KMS-11 (cell line): ENCODE measurements at regions not wholly inside any gene's neighbourhood (a gene's known extent, or its start where the extent isn't known, plus 50 kb on each side); places are given as distances from the start of the nearest gene placed in this dataset.

Experiments used
- H2AFZ ChIP-seq: fragments of 200-600 bp; sonication (generic); 2 replicates; pipeline ENCODE4 v1.6.1; 2016; ENCODE audit warnings: antibody characterized with exemption, mixed run types, low read depth
- H3K27ac ChIP-seq: fragments of 200-600 bp; sonication (generic); 2 replicates; pipeline ENCODE4 v1.6.1; 2016; ENCODE audit warnings: mild to moderate bottlenecking, mixed run types
- H3K27me3 ChIP-seq: fragments of 200-600 bp; sonication (generic); 2 replicates; pipeline ENCODE4 v1.6.1; 2017; ENCODE audit warnings: mild to moderate bottlenecking, low read depth, mixed run types, moderate library complexity; ENCODE audit not compliant: insufficient read depth
- H3K36me3 ChIP-seq: fragments of 200-600 bp; sonication (generic); 2 replicates; pipeline ENCODE4 v1.6.1; 2017; ENCODE audit warnings: mild to moderate bottlenecking, mixed run types; ENCODE audit not compliant: insufficient read depth
- H3K4me1 ChIP-seq: fragments of 200-600 bp; sonication (generic); 2 replicates; pipeline ENCODE4 v1.6.1; 2016; ENCODE audit warnings: mild to moderate bottlenecking, low read depth, mixed run types; ENCODE audit not compliant: poor library complexity, severe bottlenecking
- H3K4me2 ChIP-seq: fragments of 200-600 bp; sonication (generic); 2 replicates; pipeline ENCODE4 v1.7.0; 2016; ENCODE audit warnings: mild to moderate bottlenecking, mixed run types
- H3K4me3 ChIP-seq: fragments of 200-600 bp; sonication (generic); IDR thresholded peaks from 2 replicates; pipeline ENCODE4 v1.6.1; 2017; ENCODE audit warnings: low read depth, low read length, mixed read lengths; ENCODE audit not compliant: insufficient read depth
- H3K79me2 ChIP-seq: fragments of 200-600 bp; sonication (generic); 2 replicates; pipeline ENCODE4 v1.6.1; 2016; ENCODE audit warnings: low read depth, mixed run types; ENCODE audit not compliant: insufficient read depth
- H3K9ac ChIP-seq: fragments of 200-600 bp; sonication (generic); 2 replicates; pipeline ENCODE4 v1.6.1; 2016; ENCODE audit warnings: mild to moderate bottlenecking, mixed run types
- H4K20me1 ChIP-seq: fragments of 200-600 bp; sonication (generic); 2 replicates; pipeline ENCODE4 v1.6.1; 2016; ENCODE audit warnings: mild to moderate bottlenecking, mixed run types; ENCODE audit not compliant: insufficient read depth
- CTCF ChIP-seq: fragments of 200-600 bp; sonication (generic); conservative IDR thresholded peaks from 2 replicates; pipeline ENCODE4 v1.6.1; 2017; ENCODE audit warnings: low read depth, mild to moderate bottlenecking, antibody characterized with exemption, low read length, moderate library complexity, mixed read lengths

- no peak overlapping the region for H3K4me2 ChIP-seq
- no peaks in the 10 kb centered on the region for H3K36me3 ChIP-seq
- no peaks in the 10 kb centered on the region for H3K4me1 ChIP-seq
- no peak overlapping the region for H2AFZ ChIP-seq
- H3K79me2 ChIP-seq, result no peaks in the 10 kb centered on the region
- H3K4me3 ChIP-seq, result no peak overlapping the region
- TF ChIP-seq CTCF, result no peak
- H3K27me3 ChIP-seq, result no peaks in the 10 kb centered on the region
- H3K9ac ChIP-seq, result no peak overlapping the region
- H4K20me1 ChIP-seq, result no peaks in the 10 kb centered on the region
- H3K27ac ChIP-seq, result no peak overlapping the region
Measured at GRCh38 chr14:56422221-56422620, 157.4 kb upstream of the TMEM260 start.

GRCh38 chr14:56422703-56423213 lies 156.8 kb upstream of the TMEM260 start:
- Histone ChIP-seq H3K79me2 (no peaks in the 10 kb centered on the region), H3K4me2 (no peak overlapping the region), H3K9ac (no peak overlapping the region), H3K27me3 (no peaks in the 10 kb centered on the region), H3K27ac (no peak overlapping the region), H4K20me1 (no peaks in the 10 kb centered on the region), H3K4me1 (no peaks in the 10 kb centered on the region), H3K36me3 (no peaks in the 10 kb centered on the region), H3K4me3 (no peak overlapping the region), H2AFZ (no peak overlapping the region)
- 0 out of 2 replicates have a peak, but pooled peaks have one; percentile 23 for TF ChIP-seq CTCF

- Histone ChIP-seq H3K4me2 (no peak overlapping the region), H3K79me2 (no peaks in the 10 kb centered on the region), H3K4me3 (no peak overlapping the region), H3K27me3 (no peaks in the 10 kb centered on the region), H3K9ac (no peak overlapping the region), H3K4me1 (no peaks in the 10 kb centered on the region), H3K27ac (no peak overlapping the region), H4K20me1 (no peaks in the 10 kb centered on the region), H2AFZ (no peak overlapping the region), H3K36me3 (no peaks in the 10 kb centered on the region)
- TF ChIP-seq CTCF, result no peak
Measured at GRCh38 chr14:56423544-56423943, 156.1 kb upstream of the TMEM260 start.

- no peak overlapping the region for H3K4me3 ChIP-seq
- no peaks in the 10 kb centered on the region for H4K20me1 ChIP-seq
- no peaks in the 10 kb centered on the region for H3K79me2 ChIP-seq
- H3K4me1 ChIP-seq, result no peaks in the 10 kb centered on the region
- no peak overlapping the region for H3K9ac ChIP-seq
- no peak overlapping the region for H3K27ac ChIP-seq
- H3K27me3 ChIP-seq, result no peaks in the 10 kb centered on the region
- H2AFZ ChIP-seq, result no peak overlapping the region
- H3K36me3 ChIP-seq, result no peaks in the 10 kb centered on the region
- no peak overlapping the region for H3K4me2 ChIP-seq
- no peak for TF ChIP-seq CTCF
Measured at GRCh38 chr14:56431013-56431412, 148.6 kb upstream of the TMEM260 start.
